K562 (cell line): ENCODE measurements at regions not wholly inside any gene's neighbourhood (a gene's known extent, or its start where the extent isn't known, plus 50 kb on each side); places are given as distances from the start of the nearest gene placed in this dataset.

Experiments used
- ATAC-seq: fragments of 200-7000 bp; cut with Tn5 transposase; 3 replicates; pipeline ENCODE4 v1.9.1; 2020; ENCODE audit warnings: moderate library complexity
- BruUV-seq: library from RNA; stranded (reverse); fragments of 400-500 nt; replicated peaks from 2 replicates; lab custom pipeline; 2021; lab: Mats Ljungman, UMichigan
- CTCF ChIA-PET: fragments of 300-600 bp; formaldehyde crosslinking; extraction: SDS; loops from one replicate; lab custom pipeline; 2021; ENCODE audit warnings: low intra/inter-chr PET ratio; lab: Yijun Ruan, JAX
- POLR2A ChIA-PET: fragments of 300-600, 350-650 bp; sonication (Branson Sonifier 250); formaldehyde crosslinking; extraction: SDS; loops from one replicate; lab custom pipeline; 2021; ENCODE audit warnings: antibody characterized with exemption, inconsistent platforms; lab: Yijun Ruan, JAX
- DNase-seq, 4 experiments: peaks; one replicate each; pipeline versions ENCODE4 v3.0.0 to v3.0.0-alpha.2; 2011 to 2018; ENCODE audit warnings: low spot score in 3 of 4, mixed read lengths in 3 of 4; ENCODE audit errors: extremely low read depth in 1 of 4
- FAIRE-seq: peaks from 2 replicates; lab custom pipeline; 2011; peaks lifted over from hg19 to GRCh38; lab: Jason Lieb, UNC
- H2AFZ ChIP-seq: 2 replicates; pipeline ENCODE4 v1.6.0; 2011; ENCODE audit warnings: low read depth, low read length, control low read depth, inconsistent platforms
- H3K27ac ChIP-seq: fragments of 200-600 bp; 3 replicates; pipeline ENCODE4 v1.8.0; 2011; ENCODE audit warnings: low read depth, mild to moderate bottlenecking, control low read depth, inconsistent platforms, low read length, moderate library complexity, mixed read lengths; ENCODE audit errors: extremely low read depth
- H3K27me3 ChIP-seq, 2 experiments: fragments of 300-600 bp in 1 of 2; 2 replicates in 1 of 2; 3 replicates in 1 of 2; pipeline versions ENCODE4 v1.6.0 to v1.8.0; 2011; ENCODE audit warnings: inconsistent platforms in 2 of 2, low read length in 2 of 2, mild to moderate bottlenecking in 1 of 2, mixed read lengths in 1 of 2, moderate library complexity in 1 of 2; ENCODE audit not compliant: control insufficient read depth in 2 of 2, insufficient read depth in 2 of 2
- H3K36me3 ChIP-seq: fragments of 300-600 bp; 3 replicates; pipeline ENCODE4 v1.8.0; 2011; ENCODE audit warnings: mild to moderate bottlenecking, low read length, inconsistent platforms; ENCODE audit not compliant: control insufficient read depth, insufficient read depth
- H3K4me1 ChIP-seq, 2 experiments: fragments of 200-600 bp in 1 of 2; replicated peaks in 1 of 2; 2 replicates in 1 of 2; 3 replicates in 1 of 2; pipeline versions ENCODE4 v1.5.1 to v1.8.0; 2011; ENCODE audit warnings: inconsistent platforms in 2 of 2, low read length in 2 of 2, mild to moderate bottlenecking in 1 of 2, mixed read lengths in 1 of 2, moderate library complexity in 1 of 2; ENCODE audit not compliant: control insufficient read depth in 2 of 2, insufficient read depth in 2 of 2
- H3K4me2 ChIP-seq: 2 replicates; pipeline ENCODE4 v1.6.1; 2011; ENCODE audit warnings: low read length, control low read depth, inconsistent platforms, mixed read lengths; ENCODE audit not compliant: insufficient read depth
- H3K4me3 ChIP-seq: fragments of 200-600 bp; sonication (generic), shearing (Covaris generic); 2 replicates; pipeline ENCODE4 v1.5.1; 2016; ENCODE audit warnings: control low read depth, inconsistent platforms
- H3K79me2 ChIP-seq: fragments of 200-600 bp; 3 replicates; pipeline ENCODE4 v1.8.0; 2011; ENCODE audit warnings: low read length, inconsistent platforms; ENCODE audit not compliant: control insufficient read depth, insufficient read depth
- H3K9ac ChIP-seq, 2 experiments: 2 replicates each; pipeline versions ENCODE4 v1.6.0 to v1.6.1; 2011; ENCODE audit warnings: low read depth in 2 of 2, low read length in 2 of 2, control low read depth in 1 of 2, inconsistent platforms in 1 of 2, mild to moderate bottlenecking in 1 of 2, mixed read lengths in 1 of 2; ENCODE audit not compliant: insufficient read depth in 1 of 2
- H3K9me1 ChIP-seq: one replicate; pipeline ENCODE4 v1.6.0; 2011; ENCODE audit warnings: inconsistent platforms, mild to moderate bottlenecking, low read length, moderate library complexity; ENCODE audit not compliant: control insufficient read depth, insufficient read depth
- H3K9me3 ChIP-seq: replicated peaks from 2 replicates; pipeline ENCODE4 v1.5.1; 2011; ENCODE audit warnings: low read depth, low read length, inconsistent platforms; ENCODE audit not compliant: control insufficient read depth, insufficient read depth
- H4K20me1 ChIP-seq: replicated peaks from 2 replicates; pipeline ENCODE4 v1.6.1; 2011; ENCODE audit warnings: low read length, inconsistent platforms, mixed read lengths; ENCODE audit not compliant: control insufficient read depth, insufficient read depth
- CEBPG ChIP-seq, 3 experiments: fragments of 200-800 bp in 1 of 3; sonication (Bioruptor generic) in 1 of 3; sonication (generic) in 1 of 3; formaldehyde crosslinking in 1 of 3; IDR thresholded peaks in 2 of 3; conservative IDR thresholded peaks in 1 of 3; 2 replicates each; pipeline versions ENCODE4 v1.6.1 to v1.8.0; 2016 to 2022; ENCODE audit warnings: missing compliant biosample characterization in 2 of 3, missing genetic modification characterization in 2 of 3, mild to moderate bottlenecking in 1 of 3, missing genetic modification reagents in 1 of 3
- LEF1 ChIP-seq: fragments of 450-650 bp; IDR thresholded peaks from 2 replicates; pipeline ENCODE4 v1.6.1; 2016; ENCODE audit warnings: mild to moderate bottlenecking
- MYC ChIP-seq, 2 experiments: fragments of 250-450 bp in 1 of 2; sonication (Bioruptor Pico) in 1 of 2; IDR thresholded peaks; 2 replicates each; pipeline versions ENCODE4 v1.5.1 to v1.6.1; 2012 to 2021; ENCODE audit warnings: low read depth in 2 of 2, borderline replicate concordance in 1 of 2, improper control_type of control experiment in 1 of 2, low read length in 1 of 2, mild to moderate bottlenecking in 1 of 2, moderate library complexity in 1 of 2
- NCOR1 ChIP-seq: fragments of 450-650 bp; IDR thresholded peaks from 2 replicates; pipeline ENCODE4 v1.6.1; 2016; ENCODE audit warnings: mild to moderate bottlenecking, moderate library complexity
- NFIX ChIP-seq: fragments of 250-450 bp; sonication (Bioruptor Pico); IDR thresholded peaks from 2 replicates; pipeline ENCODE4 v1.4.0; 2020; ENCODE audit warnings: low read depth, mild to moderate bottlenecking, moderate library complexity
- SRSF9 ChIP-seq: fragments of 200-400 bp; formaldehyde crosslinking; IDR thresholded peaks from 2 replicates; pipeline ENCODE4 v1.6.1; 2017; ENCODE audit warnings: low read depth, low read length, borderline replicate concordance
- TEAD4 ChIP-seq, 2 experiments: sonication (generic) in 1 of 2; formaldehyde crosslinking in 1 of 2; IDR thresholded peaks; 2 replicates each; pipeline versions ENCODE4 v1.6.1 to v1.8.0; 2012 to 2022; ENCODE audit warnings: borderline replicate concordance in 1 of 2, inconsistent platforms in 1 of 2, low read length in 1 of 2, mild to moderate bottlenecking in 1 of 2, missing genetic modification reagents in 1 of 2
- WGBS: fragments of 100-300 bp; shearing (Covaris generic); methylation state at CpG from one replicate; pipeline ENCODE4 v1.1.6; 2016; ENCODE audit warnings: low coverage, mixed read lengths; ENCODE audit not compliant: insufficient coverage; ENCODE audit errors: missing lambda C conversion rate; 5-methylcytosine and 5-hydroxymethylcytosine counted together
- in situ Hi-C: fragments of 300-500 bp; cut with MboI; formaldehyde crosslinking; loops from 4 replicates; pipeline ENCODE4 v1.15.0; 2018; ENCODE audit warnings: inconsistent platforms, mixed read lengths
- intact Hi-C: fragments of 100-400 bp; cut with micrococcal nuclease; formaldehyde crosslinking; loops from 2 replicates; pipeline ENCODE4 v1.14.2; 2022
- TF ChIP-seq, protein P1 (sequence below): fragments of 450-650 bp; formaldehyde crosslinking; IDR thresholded peaks from 2 replicates; pipeline ENCODE4 v1.4.0; 2020; ENCODE audit warnings: mild to moderate bottlenecking
- TF ChIP-seq, protein P2 (sequence below): fragments of 250-450 bp; sonication (Bioruptor Pico); IDR thresholded peaks from 2 replicates; pipeline ENCODE4 v1.8.0; 2022; ENCODE audit warnings: inconsistent platforms
- TF ChIP-seq, protein P3 (sequence below): fragments of 250-450 bp; sonication (Bioruptor Pico); IDR thresholded peaks from 2 replicates; pipeline ENCODE4 v1.4.0; 2020; ENCODE audit warnings: mild to moderate bottlenecking, moderate library complexity
- TF ChIP-seq, protein P4 (sequence below): sonication (generic); formaldehyde crosslinking; IDR thresholded peaks from 2 replicates; pipeline ENCODE4 v1.8.0; 2022; ENCODE audit warnings: mild to moderate bottlenecking, missing genetic modification reagents

DNA sequence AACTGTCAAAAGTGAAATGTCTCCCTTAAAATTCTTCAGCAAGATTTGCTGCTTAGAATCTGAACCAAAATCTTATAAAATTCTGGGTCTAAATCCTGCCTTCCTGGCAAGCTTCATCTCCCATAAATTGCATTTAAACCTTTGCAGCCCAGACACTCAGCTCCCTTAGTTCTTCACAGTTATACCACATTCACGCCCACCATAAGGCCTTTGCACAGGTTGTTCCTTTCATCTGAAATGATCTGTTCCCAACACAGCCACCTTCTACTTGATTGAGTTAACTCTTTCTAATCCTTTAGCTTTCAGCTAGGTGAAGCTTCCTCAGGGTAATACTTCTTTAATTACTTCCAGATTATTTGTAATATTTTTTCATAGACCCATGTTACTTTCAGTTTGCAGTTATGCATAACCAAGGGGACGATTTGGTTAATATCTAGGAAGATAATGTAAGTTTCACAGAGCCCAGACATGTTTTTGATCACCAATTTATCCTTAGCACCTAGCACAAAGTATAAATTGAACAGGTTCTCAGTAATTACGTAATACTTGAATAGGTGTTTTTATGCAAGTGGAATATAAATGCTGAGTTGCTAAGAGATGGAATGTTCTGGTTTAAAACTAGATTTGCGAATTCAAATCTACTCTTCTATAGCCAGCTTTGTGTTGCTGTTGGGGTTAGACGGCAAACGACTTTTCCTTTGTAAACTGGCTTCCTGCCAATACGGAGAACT lies 779.7 kb upstream of the PKDCC start:
- intact Hi-C loops (no loop called here), in situ Hi-C loops (no loop called here)
- CTCF ChIA-PET: no interaction called here
- 0% methylated on average over 7 of the region's 7 CpGs for WGBS
- Histone ChIP-seq H4K20me1 (no peaks in the 10 kb centered on the region), H3K79me2 (no peaks in the 10 kb centered on the region), H3K9ac (no peak overlapping the region), H3K4me2 (no peak overlapping the region), H3K27ac (no peak overlapping the region), H3K4me3 (no peak overlapping the region), H3K36me3 (no peaks in the 10 kb centered on the region), H2AFZ (no peak overlapping the region), H3K9me1 (no peaks in the 10 kb centered on the region), H3K9me3 (no peaks in the 10 kb centered on the region; the same call in 1 of the 2 replicates), H3K4me1 (no peaks in the 10 kb centered on the region), H3K27me3 (no peaks in the 10 kb centered on the region)
- TF ChIP-seq, protein P1, sequence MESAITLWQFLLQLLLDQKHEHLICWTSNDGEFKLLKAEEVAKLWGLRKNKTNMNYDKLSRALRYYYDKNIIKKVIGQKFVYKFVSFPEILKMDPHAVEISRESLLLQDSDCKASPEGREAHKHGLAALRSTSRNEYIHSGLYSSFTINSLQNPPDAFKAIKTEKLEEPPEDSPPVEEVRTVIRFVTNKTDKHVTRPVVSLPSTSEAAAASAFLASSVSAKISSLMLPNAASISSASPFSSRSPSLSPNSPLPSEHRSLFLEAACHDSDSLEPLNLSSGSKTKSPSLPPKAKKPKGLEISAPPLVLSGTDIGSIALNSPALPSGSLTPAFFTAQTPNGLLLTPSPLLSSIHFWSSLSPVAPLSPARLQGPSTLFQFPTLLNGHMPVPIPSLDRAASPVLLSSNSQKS (CRISPR knock-in tag): no peak
- TF ChIP-seq CEBPG (CRISPR knock-in tag; IDR thresholded peaks at IDR 0.05): no peak
- no peak for TF ChIP-seq CEBPG (tag; conservative IDR thresholded peaks at IDR 0.05 in 1 of 2, IDR thresholded peaks at IDR 0.05 in 1 of 2)
- TF ChIP-seq MYC (IDR thresholded peaks at IDR 0.05; ENCODE audit: low read depth, low read length): no peak
- no peak for TF ChIP-seq MYC (CRISPR knock-in tag; IDR thresholded peaks at IDR 0.05; ENCODE audit: borderline replicate concordance, low read depth)
- no peak for TF ChIP-seq NCOR1
- TF ChIP-seq, protein P2, sequence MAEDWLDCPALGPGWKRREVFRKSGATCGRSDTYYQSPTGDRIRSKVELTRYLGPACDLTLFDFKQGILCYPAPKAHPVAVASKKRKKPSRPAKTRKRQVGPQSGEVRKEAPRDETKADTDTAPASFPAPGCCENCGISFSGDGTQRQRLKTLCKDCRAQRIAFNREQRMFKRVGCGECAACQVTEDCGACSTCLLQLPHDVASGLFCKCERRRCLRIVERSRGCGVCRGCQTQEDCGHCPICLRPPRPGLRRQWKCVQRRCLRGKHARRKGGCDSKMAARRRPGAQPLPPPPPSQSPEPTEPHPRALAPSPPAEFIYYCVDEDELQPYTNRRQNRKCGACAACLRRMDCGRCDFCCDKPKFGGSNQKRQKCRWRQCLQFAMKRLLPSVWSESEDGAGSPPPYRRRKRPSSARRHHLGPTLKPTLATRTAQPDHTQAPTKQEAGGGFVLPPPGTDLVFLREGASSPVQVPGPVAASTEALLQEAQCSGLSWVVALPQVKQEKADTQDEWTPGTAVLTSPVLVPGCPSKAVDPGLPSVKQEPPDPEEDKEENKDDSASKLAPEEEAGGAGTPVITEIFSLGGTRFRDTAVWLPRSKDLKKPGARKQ (CRISPR knock-in tag): no peak
- no peak for TF ChIP-seq NFIX (CRISPR knock-in tag)
- no peak for TF ChIP-seq TEAD4 (IDR thresholded peaks at IDR 0.05; ENCODE audit: low read length)
- no peak for TF ChIP-seq TEAD4 (CRISPR knock-in tag; IDR thresholded peaks at IDR 0.05; ENCODE audit: borderline replicate concordance)
- TF ChIP-seq, protein P3, sequence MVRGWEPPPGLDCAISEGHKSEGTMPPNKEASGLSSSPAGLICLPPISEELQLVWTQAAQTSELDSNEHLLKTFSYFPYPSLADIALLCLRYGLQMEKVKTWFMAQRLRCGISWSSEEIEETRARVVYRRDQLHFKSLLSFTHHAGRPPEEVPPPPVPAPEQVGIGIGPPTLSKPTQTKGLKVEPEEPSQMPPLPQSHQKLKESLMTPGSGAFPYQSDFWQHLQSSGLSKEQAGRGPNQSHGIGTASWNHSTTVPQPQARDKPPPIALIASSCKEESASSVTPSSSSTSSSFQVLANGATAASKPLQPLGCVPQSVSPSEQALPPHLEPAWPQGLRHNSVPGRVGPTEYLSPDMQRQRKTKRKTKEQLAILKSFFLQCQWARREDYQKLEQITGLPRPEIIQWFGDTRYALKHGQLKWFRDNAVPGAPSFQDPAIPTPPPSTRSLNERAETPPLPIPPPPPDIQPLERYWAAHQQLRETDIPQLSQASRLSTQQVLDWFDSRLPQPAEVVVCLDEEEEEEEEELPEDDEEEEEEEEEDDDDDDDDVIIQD (CRISPR knock-in tag): no peak
- TF ChIP-seq SRSF9: no peak
- TF ChIP-seq LEF1: no peak
- TF ChIP-seq, protein P4, sequence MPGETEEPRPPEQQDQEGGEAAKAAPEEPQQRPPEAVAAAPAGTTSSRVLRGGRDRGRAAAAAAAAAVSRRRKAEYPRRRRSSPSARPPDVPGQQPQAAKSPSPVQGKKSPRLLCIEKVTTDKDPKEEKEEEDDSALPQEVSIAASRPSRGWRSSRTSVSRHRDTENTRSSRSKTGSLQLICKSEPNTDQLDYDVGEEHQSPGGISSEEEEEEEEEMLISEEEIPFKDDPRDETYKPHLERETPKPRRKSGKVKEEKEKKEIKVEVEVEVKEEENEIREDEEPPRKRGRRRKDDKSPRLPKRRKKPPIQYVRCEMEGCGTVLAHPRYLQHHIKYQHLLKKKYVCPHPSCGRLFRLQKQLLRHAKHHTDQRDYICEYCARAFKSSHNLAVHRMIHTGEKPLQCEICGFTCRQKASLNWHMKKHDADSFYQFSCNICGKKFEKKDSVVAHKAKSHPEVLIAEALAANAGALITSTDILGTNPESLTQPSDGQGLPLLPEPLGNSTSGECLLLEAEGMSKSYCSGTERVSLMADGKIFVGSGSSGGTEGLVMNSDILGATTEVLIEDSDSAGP: no peak
- ATAC-seq (no peak), FAIRE-seq (no peak), DNase-seq (peak in 1 of 4 experiments; percentile 5)
- POLR2A ChIA-PET: no interaction called here
- no TSS peak for BruUV-seq
